IgD-negative memory B cell (primary cell): ENCODE measurements at regions not wholly inside any gene's neighbourhood (a gene's known extent, or its start where the extent isn't known, plus 50 kb on each side); places are given as distances from the start of the nearest gene placed in this dataset.
A peak's percentile ranks its signal among the peaks of the same experiment; 100 is the strongest.

Experiments used
- H3K27ac Mint-ChIP-seq, 3 donors: one replicate each; pipeline ENCODE4 v1.8.0; 2020 to 2022; ENCODE audit warnings: mild to moderate bottlenecking in 3 of 3, mixed read lengths in 3 of 3, moderate library complexity in 1 of 3
- H3K27me3 Mint-ChIP-seq: one replicate; pipeline ENCODE4 v1.8.0; 2021; ENCODE audit warnings: mixed read lengths
- H3K36me3 Mint-ChIP-seq: one replicate; pipeline ENCODE4 v1.8.0; 2020; ENCODE audit warnings: mild to moderate bottlenecking, mixed read lengths
- H3K4me1 Mint-ChIP-seq, 3 donors: one replicate each; pipeline ENCODE4 v1.8.0; 2020 to 2022; ENCODE audit warnings: mixed read lengths in 3 of 3, mild to moderate bottlenecking in 1 of 3
- H3K4me3 Mint-ChIP-seq, 4 donors: one replicate each; pipeline ENCODE4 v1.8.0; 2020 to 2022; ENCODE audit warnings: mild to moderate bottlenecking in 4 of 4, mixed read lengths in 4 of 4, moderate library complexity in 3 of 4
- H3K9me3 Mint-ChIP-seq, 3 donors: one replicate each; pipeline ENCODE4 v1.8.0; 2020 to 2021; ENCODE audit warnings: mixed read lengths in 3 of 3, mild to moderate bottlenecking in 1 of 3

GRCh38 chr6:6906570-6907213 is 201.1 kb upstream of the RREB1 start:
- H3K27ac Mint-ChIP-seq, result no peak overlapping the region
- H3K4me3 Mint-ChIP-seq, result no peak overlapping the region

GRCh38 chr6:6907286-6907685 is 200.5 kb upstream of the RREB1 start:
- no peaks in the 10 kb centered on the region for H3K36me3 Mint-ChIP-seq
- no peak overlapping the region for H3K4me3 Mint-ChIP-seq
- H3K4me1 Mint-ChIP-seq, result no peaks in the 10 kb centered on the region
- H3K27ac Mint-ChIP-seq, result no peak overlapping the region
- no peaks in the 10 kb centered on the region for H3K9me3 Mint-ChIP-seq
- peaks cover 7% of the 10 kb centered on the region for H3K27me3 Mint-ChIP-seq

More at GRCh38 chr6:6906570-6907213, 201.1 kb upstream of the RREB1 start:
- H3K9me3 Mint-ChIP-seq, result no peaks in the 10 kb centered on the region
- H3K36me3 Mint-ChIP-seq, result no peaks in the 10 kb centered on the region
- no peaks in the 10 kb centered on the region for H3K4me1 Mint-ChIP-seq
- H3K27me3 Mint-ChIP-seq, result peaks cover 7% of the 10 kb centered on the region

- H3K27ac Mint-ChIP-seq, result no peak overlapping the region
- H3K9me3 Mint-ChIP-seq, result no peaks in the 10 kb centered on the region
- H3K36me3 Mint-ChIP-seq, result no peaks in the 10 kb centered on the region
- H3K4me3 Mint-ChIP-seq, result no peak overlapping the region
- H3K27me3 Mint-ChIP-seq, result peaks cover 8% of the 10 kb centered on the region
- no peaks in the 10 kb centered on the region for H3K4me1 Mint-ChIP-seq
These were observed 199.6 kb upstream of the RREB1 start for GRCh38 chr6:6908121-6908520.

GRCh38 chr6:6909111-6909510 is 198.7 kb upstream of the RREB1 start:
- Mint-ChIP-seq H3K27ac (no peak overlapping the region), H3K36me3 (no peaks in the 10 kb centered on the region), H3K9me3 (no peaks in the 10 kb centered on the region), H3K27me3 (peaks cover 9% of the 10 kb centered on the region), H3K4me1 (no peaks in the 10 kb centered on the region), H3K4me3 (no peak overlapping the region)

GRCh38 chr6:6910734-6911295 is 196.9 kb upstream of the RREB1 start:
- H3K27ac Mint-ChIP-seq, result no peak overlapping the region
- H3K4me3 Mint-ChIP-seq, result no peak overlapping the region
- peaks cover 4% of the 10 kb centered on the region for H3K27me3 Mint-ChIP-seq
- H3K9me3 Mint-ChIP-seq, result no peaks in the 10 kb centered on the region
- H3K36me3 Mint-ChIP-seq, result no peaks in the 10 kb centered on the region
- H3K4me1 Mint-ChIP-seq, result no peaks in the 10 kb centered on the region

- Mint-ChIP-seq H3K9me3 (no peaks in the 10 kb centered on the region), H3K4me1 (no peaks in the 10 kb centered on the region), H3K4me3 (no peak overlapping the region), H3K27me3 (peaks cover 4% of the 10 kb centered on the region), H3K27ac (no peak overlapping the region), H3K36me3 (no peaks in the 10 kb centered on the region)
These were observed 196.4 kb upstream of the RREB1 start for GRCh38 chr6:6911391-6911790.

GRCh38 chr6:6912817-6913744 is 194.7 kb upstream of the RREB1 start:
- Mint-ChIP-seq H3K36me3 (no peaks in the 10 kb centered on the region), H3K9me3 (no peaks in the 10 kb centered on the region), H3K4me3 (no peak overlapping the region), H3K27ac (peak overlapping the region in 1 of 3 donors; percentile 35), H3K27me3 (peaks cover 4% of the 10 kb centered on the region), H3K4me1 (no peaks in the 10 kb centered on the region)

GRCh38 chr6:6915219-6915618 is 192.5 kb upstream of the RREB1 start:
- Mint-ChIP-seq H3K4me1 (peaks cover 0 to 1% (median 0%) of the 10 kb centered on the region in 3 donors), H3K27me3 (peaks cover 6% of the 10 kb centered on the region), H3K27ac (no peak overlapping the region), H3K9me3 (no peaks in the 10 kb centered on the region), H3K4me3 (peak overlapping the region in 1 of 4 donors; percentile 67), H3K36me3 (no peaks in the 10 kb centered on the region)

GRCh38 chr6:6915813-6916547 is 191.8 kb upstream of the RREB1 start:
- Mint-ChIP-seq H3K27me3 (peaks cover 10% of the 10 kb centered on the region), H3K9me3 (no peaks in the 10 kb centered on the region), H3K36me3 (no peaks in the 10 kb centered on the region), H3K4me3 (peak overlapping the region in 2 of 4 donors; percentile 17 to 70), H3K4me1 (peaks cover 0 to 1% (median 0%) of the 10 kb centered on the region in 3 donors), H3K27ac (no peak overlapping the region)

- no peaks in the 10 kb centered on the region for H3K9me3 Mint-ChIP-seq
- peaks cover 0 to 1% (median 0%) of the 10 kb centered on the region in 3 donors for H3K4me1 Mint-ChIP-seq
- no peaks in the 10 kb centered on the region for H3K36me3 Mint-ChIP-seq
- H3K4me3 Mint-ChIP-seq, result no peak overlapping the region
- H3K27me3 Mint-ChIP-seq, result peaks cover 12% of the 10 kb centered on the region
- peak overlapping the region in 1 of 3 donors; percentile 23 for H3K27ac Mint-ChIP-seq
These were observed 191.2 kb upstream of the RREB1 start for GRCh38 chr6:6916598-6916997.

GRCh38 chr6:6918216-6918983 is 189.4 kb upstream of the RREB1 start:
- Mint-ChIP-seq H3K9me3 (no peaks in the 10 kb centered on the region), H3K27me3 (peaks cover 9% of the 10 kb centered on the region), H3K36me3 (no peaks in the 10 kb centered on the region), H3K4me1 (peaks cover 0 to 1% (median 0%) of the 10 kb centered on the region in 3 donors), H3K4me3 (no peak overlapping the region), H3K27ac (no peak overlapping the region)

GRCh38 chr6:6919173-6919572 is 188.6 kb upstream of the RREB1 start:
- peaks cover 0 to 1% (median 0%) of the 10 kb centered on the region in 3 donors for H3K4me1 Mint-ChIP-seq
- H3K27ac Mint-ChIP-seq, result no peak overlapping the region
- H3K36me3 Mint-ChIP-seq, result no peaks in the 10 kb centered on the region
- H3K9me3 Mint-ChIP-seq, result no peaks in the 10 kb centered on the region
- no peak overlapping the region for H3K4me3 Mint-ChIP-seq
- peaks cover 8% of the 10 kb centered on the region for H3K27me3 Mint-ChIP-seq

- H3K4me3 Mint-ChIP-seq, result no peak overlapping the region
- no peak overlapping the region for H3K27ac Mint-ChIP-seq
- H3K27me3 Mint-ChIP-seq, result peaks cover 8% of the 10 kb centered on the region
- peaks cover 0 to 1% (median 0%) of the 10 kb centered on the region in 3 donors for H3K4me1 Mint-ChIP-seq
- H3K36me3 Mint-ChIP-seq, result no peaks in the 10 kb centered on the region
- no peaks in the 10 kb centered on the region for H3K9me3 Mint-ChIP-seq
These were observed 187.4 kb upstream of the RREB1 start for GRCh38 chr6:6920114-6920986.

GRCh38 chr6:6920987-6921313 is 186.8 kb upstream of the RREB1 start:
- Mint-ChIP-seq H3K4me3 (no peak overlapping the region), H3K4me1 (peaks cover 0 to 1% (median 0%) of the 10 kb centered on the region in 3 donors), H3K36me3 (no peaks in the 10 kb centered on the region), H3K27me3 (peaks cover 8% of the 10 kb centered on the region), H3K27ac (no peak overlapping the region), H3K9me3 (no peaks in the 10 kb centered on the region)
